CD4-positive, alpha-beta T cell treated with Interleukin-15 for 1 hour (primary cell): ENCODE measurements at regions not wholly inside any gene's neighbourhood (a gene's known extent, or its start where the extent isn't known, plus 50 kb on each side); places are given as distances from the start of the nearest gene placed in this dataset.
"Not testable (repeated sequence)": the region's sequence is repeated elsewhere in the genome, so short reads cannot be mapped to it uniquely, and the experiment has no call there.

Experiments
- DNase-seq: peaks from one replicate; pipeline ENCODE4 v3.0.0-alpha.2; 2020

- DNase-seq: no peak
These were observed 141.6 kb upstream of the RFC3 start for GRCh38 chr13:33676045-33676989.

- DNase-seq: no peak
These were observed 140.7 kb upstream of the RFC3 start for GRCh38 chr13:33677215-33677614.

- DNase-seq: no peak
These were observed 139.9 kb upstream of the RFC3 start for GRCh38 chr13:33678084-33678483.

- peak; percentile 64 for DNase-seq
These were observed 138.9 kb upstream of the RFC3 start for GRCh38 chr13:33678906-33679657.

GRCh38 chr13:33679658-33680012, 138.3 kb upstream of the RFC3 start:
- DNase-seq: no peak

GRCh38 chr13:33682020-33682564, 135.9 kb upstream of the RFC3 start:
- DNase-seq: no peak

GRCh38 chr13:33682646-33683045, 135.3 kb upstream of the RFC3 start:
- DNase-seq: not testable (repeated sequence)

GRCh38 chr13:33683376-33683775, 134.6 kb upstream of the RFC3 start:
- DNase-seq: no peak

GRCh38 chr13:33684874-33685273, 133.1 kb upstream of the RFC3 start:
- DNase-seq: no peak

GRCh38 chr13:33686772-33687480, 131.0 kb upstream of the RFC3 start:
- no peak for DNase-seq

GRCh38 chr13:33690354-33690753, 127.6 kb upstream of the RFC3 start:
- no peak for DNase-seq

GRCh38 chr13:33691980-33692379, 126.0 kb upstream of the RFC3 start:
- no peak for DNase-seq

GRCh38 chr13:33692531-33692930, 125.4 kb upstream of the RFC3 start:
- no peak for DNase-seq

- no peak for DNase-seq
These were observed 123.4 kb upstream of the RFC3 start for GRCh38 chr13:33694546-33694945.

GRCh38 chr13:33696530-33696929, 121.4 kb upstream of the RFC3 start:
- DNase-seq: no peak

- no peak for DNase-seq
These were observed 120.0 kb upstream of the RFC3 start for GRCh38 chr13:33697926-33698325.

GRCh38 chr13:33707449-33707848, 110.5 kb upstream of the RFC3 start:
- DNase-seq: no peak

- DNase-seq: no peak
These were observed 107.0 kb upstream of the RFC3 start for GRCh38 chr13:33710924-33711323.

GRCh38 chr13:33711436-33711835, 106.5 kb upstream of the RFC3 start:
- no peak for DNase-seq

GRCh38 chr13:33717775-33718174, 100.2 kb upstream of the RFC3 start:
- DNase-seq: no peak

GRCh38 chr13:33721724-33722123, 96.2 kb upstream of the RFC3 start:
- DNase-seq: no peak

- no peak for DNase-seq
These were observed 95.6 kb upstream of the RFC3 start for GRCh38 chr13:33722216-33722915.

- no peak for DNase-seq
These were observed 94.6 kb upstream of the RFC3 start for GRCh38 chr13:33723365-33723764.
